Ovary (tissue), 7 donors: ENCODE measurements at regions not wholly inside any gene's neighbourhood (a gene's known extent, or its start where the extent isn't known, plus 50 kb on each side); places are given as distances from the start of the nearest gene placed in this dataset.

Experiments
- DNase-seq, 5 donors: peaks; one replicate each; pipeline ENCODE4 v3.0.0-alpha.2; 2019 to 2020
- H3K27ac ChIP-seq, 2 donors: fragments of 200-600 bp; one replicate each; pipeline versions ENCODE4 v1.5.1 to v1.8.0; 2019 to 2022
- H3K27me3 ChIP-seq: fragments of 200-600 bp; one replicate; pipeline ENCODE4 v1.8.0; 2022
- H3K36me3 ChIP-seq: fragments of 200-600 bp; sonication (generic); one replicate; pipeline ENCODE4 v1.5.1; 2019
- H3K4me1 ChIP-seq: one replicate; pipeline ENCODE4 v1.8.1; 2013; ENCODE audit warnings: mild to moderate bottlenecking, moderate library complexity; ENCODE audit not compliant: insufficient read depth
- H3K4me3 ChIP-seq: fragments of 200-600 bp; sonication (generic); one replicate; pipeline ENCODE4 v1.5.1; 2017
- H3K9me3 ChIP-seq, 2 donors: fragments of 200-600 bp in 1 of 2; sonication (generic) in 1 of 2; one replicate each; pipeline versions ENCODE4 v1.5.1 to v1.8.1; 2013 to 2019; ENCODE audit warnings: mild to moderate bottlenecking in 1 of 2, moderate library complexity in 1 of 2
- CTCF ChIP-seq, 3 donors: fragments of 450-650 bp in 2 of 3; fragments of 200-600 bp in 1 of 3; IDR thresholded peaks; one replicate each; pipeline versions ENCODE4 v1.5.1 to v1.8.0; 2016 to 2022; ENCODE audit warnings: antibody characterized with exemption in 3 of 3, mild to moderate bottlenecking in 1 of 3
- EP300 ChIP-seq: sonication (generic); formaldehyde crosslinking; IDR thresholded peaks from one replicate; pipeline ENCODE4 v1.6.1; 2017; ENCODE audit warnings: antibody characterized with exemption
- POLR2A ChIP-seq: fragments of 450-650 bp; IDR thresholded peaks from one replicate; pipeline ENCODE4 v1.6.1; 2017; ENCODE audit warnings: antibody characterized with exemption, mild to moderate bottlenecking, moderate library complexity
- WGBS, 3 donors: extraction: QIAGEN DNeasy Blood & Tissue Kit in 1 of 3; methylation state at CpG; one replicate each; pipeline versions ENCODE4 v1.1.5 to v1.1.7; 2013 to 2017; 5-methylcytosine and 5-hydroxymethylcytosine counted together
- intact Hi-C, 4 donors: fragments of 100-400 bp; cut with DNase I; formaldehyde crosslinking; loops; one replicate each; pipeline versions ENCODE4 v1.11.0 to v1.15.1; 2022 to 2023
- donor health status: DM: no; HTN: no; CAD: no; lungs with moderate emphysema.
- donor health status: DM: no; HTN: no; CAD: no.
- donor health status: Bipolar disorder and iron deficiency.
- donor health status: DM: no; HTN: no; CAD: no.
- donor health status: DM: yes; HTN: yes; CAD: no.

- no peaks in the 10 kb centered on the region for H3K27me3 ChIP-seq
- no peak overlapping the region for H3K4me3 ChIP-seq
- H3K4me1 ChIP-seq: no peaks in the 10 kb centered on the region
- DNase-seq: no peak
- H3K27ac ChIP-seq: no peak overlapping the region
- intact Hi-C loops: no loop called here
- H3K9me3 ChIP-seq: no peaks in the 10 kb centered on the region
- no peaks in the 10 kb centered on the region for H3K36me3 ChIP-seq
- no peak for TF ChIP-seq POLR2A
- 90 to 94% (median 92%) methylated on average over 3 of the region's 3 CpGs for WGBS, 3 donors
Observed at GRCh38 chr18:29523371-29523770, 1346.4 kb upstream of the CDH2 start.

GRCh38 chr18:29512761-29513160 lies 1335.8 kb upstream of the CDH2 start:
- no peak for DNase-seq
- Histone ChIP-seq H3K9me3 (no peaks in the 10 kb centered on the region), H3K4me1 (no peaks in the 10 kb centered on the region), H3K4me3 (no peak overlapping the region), H3K36me3 (no peaks in the 10 kb centered on the region), H3K27me3 (no peaks in the 10 kb centered on the region), H3K27ac (no peak overlapping the region)
- TF ChIP-seq POLR2A (no peak), EP300 (no peak), CTCF (IDR thresholded peaks at IDR 0.05) (no peak)
- intact Hi-C loops: no loop called here
- 66 to 76% (median 71%) methylated on average over 3 of the region's 3 CpGs for WGBS, 3 donors

- Histone ChIP-seq H3K4me3 (no peak overlapping the region), H3K9me3 (no peaks in the 10 kb centered on the region), H3K36me3 (no peaks in the 10 kb centered on the region), H3K27ac (no peak overlapping the region), H3K27me3 (no peaks in the 10 kb centered on the region), H3K4me1 (no peaks in the 10 kb centered on the region)
- TF ChIP-seq EP300 (no peak), POLR2A (no peak), CTCF (IDR thresholded peaks at IDR 0.05) (no peak)
- no peak for DNase-seq
- intact Hi-C loops: no loop called here
Observed at GRCh38 chr18:29512203-29512602, 1335.3 kb upstream of the CDH2 start.

GRCh38 chr18:29501952-29502351 lies 1325.0 kb upstream of the CDH2 start:
- no peak for DNase-seq
- intact Hi-C loops: no loop called here
- no peak overlapping the region for H3K27ac ChIP-seq
- H3K4me3 ChIP-seq: no peak overlapping the region
- no peak for TF ChIP-seq POLR2A
- TF ChIP-seq CTCF (IDR thresholded peaks at IDR 0.05): no peak
- TF ChIP-seq EP300: no peak
- WGBS, 3 donors: 82 to 85% (median 83%) methylated on average over 3 of the region's 3 CpGs
- H3K9me3 ChIP-seq: no peaks in the 10 kb centered on the region
- no peaks in the 10 kb centered on the region for H3K27me3 ChIP-seq
- no peaks in the 10 kb centered on the region for H3K4me1 ChIP-seq
- H3K36me3 ChIP-seq: no peaks in the 10 kb centered on the region

GRCh38 chr18:29496152-29496680 lies 1319.3 kb upstream of the CDH2 start:
- Histone ChIP-seq H3K4me3 (no peak overlapping the region), H3K36me3 (no peaks in the 10 kb centered on the region), H3K4me1 (no peaks in the 10 kb centered on the region), H3K27ac (no peak overlapping the region), H3K27me3 (no peaks in the 10 kb centered on the region), H3K9me3 (no peaks in the 10 kb centered on the region)
- 58 to 76% (median 73%) methylated on average over 2 of the region's 2 CpGs for whole genome bisulfite sequencing, 3 donors
- TF ChIP-seq EP300 (no peak), POLR2A (no peak), CTCF (IDR thresholded peaks at IDR 0.05) (no peak)
- DNase-seq: no peak
- intact Hi-C loops: no loop called here
